WTC11 (cell line): ENCODE measurements at regions not wholly inside any gene's neighbourhood (a gene's known extent, or its start where the extent isn't known, plus 50 kb on each side); places are given as distances from the start of the nearest gene placed in this dataset.

Experiments used
- ATF3 ChIP-seq: sonication (generic); formaldehyde crosslinking; conservative IDR thresholded peaks from 2 replicates; pipeline ENCODE4 v1.8.1; 2022; ENCODE audit warnings: mild to moderate bottlenecking, missing genetic modification reagents
- CTCF ChIP-seq: fragments of 200-600 bp; IDR thresholded peaks from 2 replicates; pipeline ENCODE4 v1.8.0; 2022; ENCODE audit warnings: antibody characterized with exemption
- ESRRA ChIP-seq: sonication (generic); formaldehyde crosslinking; IDR thresholded peaks from 2 replicates; pipeline ENCODE4 v1.8.1; 2022; ENCODE audit warnings: mild to moderate bottlenecking, missing genetic modification reagents, borderline replicate concordance
- JUN ChIP-seq: sonication (generic); formaldehyde crosslinking; IDR thresholded peaks from 2 replicates; pipeline ENCODE4 v1.8.0; 2023; ENCODE audit warnings: mild to moderate bottlenecking, missing genetic modification reagents
- NFE2L1 ChIP-seq: sonication (generic); formaldehyde crosslinking; IDR thresholded peaks from 2 replicates; pipeline ENCODE4 v1.8.1; 2023; ENCODE audit warnings: missing genetic modification reagents
- NR1H2 ChIP-seq: sonication (generic); formaldehyde crosslinking; IDR thresholded peaks from 2 replicates; pipeline ENCODE4 v1.9.0; 2021; ENCODE audit warnings: mild to moderate bottlenecking, moderate library complexity, missing genetic modification reagents
- SP1 ChIP-seq: sonication (generic); formaldehyde crosslinking; conservative IDR thresholded peaks from 2 replicates; pipeline ENCODE4 v1.8.1; 2022; ENCODE audit warnings: missing genetic modification reagents
- ZNF416 ChIP-seq: fragments of 250-450 bp; sonication (Bioruptor Pico); IDR thresholded peaks from 2 replicates; pipeline ENCODE4 v1.9.0; 2021; ENCODE audit warnings: mild to moderate bottlenecking, inconsistent platforms
- TF ChIP-seq, protein P1 (sequence below): sonication (generic); formaldehyde crosslinking; IDR thresholded peaks from 2 replicates; pipeline ENCODE4 v1.8.0; 2023; ENCODE audit warnings: mild to moderate bottlenecking, missing genetic modification reagents

GRCh38 chr2:67318563-67318962 lies 78.6 kb upstream of the ETAA1 start:
- TF ChIP-seq ZNF416 (no peak), CTCF (no peak), ESRRA (no peak), ATF3 (CRISPR knock-in tag) (no peak), JUN (no peak), SP1 (CRISPR knock-in tag) (no peak), NR1H2 (no peak), NFE2L1 (CRISPR knock-in tag) (no peak)
- TF ChIP-seq, protein P1, sequence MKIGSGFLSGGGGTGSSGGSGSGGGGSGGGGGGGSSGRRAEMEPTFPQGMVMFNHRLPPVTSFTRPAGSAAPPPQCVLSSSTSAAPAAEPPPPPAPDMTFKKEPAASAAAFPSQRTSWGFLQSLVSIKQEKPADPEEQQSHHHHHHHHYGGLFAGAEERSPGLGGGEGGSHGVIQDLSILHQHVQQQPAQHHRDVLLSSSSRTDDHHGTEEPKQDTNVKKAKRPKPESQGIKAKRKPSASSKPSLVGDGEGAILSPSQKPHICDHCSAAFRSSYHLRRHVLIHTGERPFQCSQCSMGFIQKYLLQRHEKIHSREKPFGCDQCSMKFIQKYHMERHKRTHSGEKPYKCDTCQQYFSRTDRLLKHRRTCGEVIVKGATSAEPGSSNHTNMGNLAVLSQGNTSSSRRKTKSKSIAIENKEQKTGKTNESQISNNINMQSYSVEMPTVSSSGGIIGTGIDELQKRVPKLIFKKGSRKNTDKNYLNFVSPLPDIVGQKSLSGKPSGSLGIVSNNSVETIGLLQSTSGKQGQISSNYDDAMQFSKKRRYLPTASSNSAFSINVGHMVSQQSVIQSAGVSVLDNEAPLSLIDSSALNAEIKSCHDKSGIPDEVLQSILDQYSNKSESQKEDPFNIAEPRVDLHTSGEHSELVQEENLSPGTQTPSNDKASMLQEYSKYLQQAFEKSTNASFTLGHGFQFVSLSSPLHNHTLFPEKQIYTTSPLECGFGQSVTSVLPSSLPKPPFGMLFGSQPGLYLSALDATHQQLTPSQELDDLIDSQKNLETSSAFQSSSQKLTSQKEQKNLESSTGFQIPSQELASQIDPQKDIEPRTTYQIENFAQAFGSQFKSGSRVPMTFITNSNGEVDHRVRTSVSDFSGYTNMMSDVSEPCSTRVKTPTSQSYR (CRISPR knock-in tag) = no peak
